ENCODE measurements at regions not wholly inside any gene's neighbourhood (a gene's known extent, or its start where the extent isn't known, plus 50 kb on each side); places are given as distances from the start of the nearest gene placed in this dataset.
"Not testable (repeated sequence)": the region's sequence is repeated elsewhere in the genome, so short reads cannot be mapped to it uniquely, and the experiment has no call there.

DNA sequence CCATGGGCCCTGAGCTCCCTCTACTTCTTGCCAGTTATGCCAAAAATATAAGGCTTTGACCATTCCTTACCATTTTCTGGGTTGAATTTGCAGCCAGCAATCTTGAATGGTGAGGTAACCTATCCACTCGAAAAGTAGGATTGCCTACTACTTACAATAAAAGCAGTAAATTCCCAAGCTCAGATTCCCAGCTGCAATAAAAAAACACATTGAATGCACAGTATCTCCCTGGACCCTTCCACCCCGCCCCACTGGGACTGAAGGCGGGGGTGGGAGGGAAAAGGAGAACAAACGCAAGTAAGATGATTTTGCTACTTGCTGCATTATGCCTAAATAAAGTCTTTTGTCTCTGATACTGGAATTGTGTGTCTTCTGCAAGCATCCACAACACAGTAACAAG lies 301.9 kb downstream of the HGF start:
- H3K36me3 Mint-ChIP-seq (ENCODE audit: low read depth), result no peaks in the 10 kb centered on the region
- no peak overlapping the region for H3K27ac Mint-ChIP-seq
- no peaks in the 10 kb centered on the region for H3K4me1 Mint-ChIP-seq (ENCODE audit: low read depth)
- H3K4me3 Mint-ChIP-seq, result no peak overlapping the region
- H3K9me3 Mint-ChIP-seq (ENCODE audit: insufficient read depth), result no peaks in the 10 kb centered on the region
- no peak for DNase-seq
- ChIA-PET CTCF (interaction anchor here (1.0 kb wide), 1 partner anchor 11 kb away, joined by 4 read pairs; no protein-coding TSS in a partner anchor), POLR2A (no interaction called here)
- no peaks in the 10 kb centered on the region for H3K27me3 Mint-ChIP-seq (ENCODE audit: low read depth)
- no peak for ATAC-seq

DNA sequence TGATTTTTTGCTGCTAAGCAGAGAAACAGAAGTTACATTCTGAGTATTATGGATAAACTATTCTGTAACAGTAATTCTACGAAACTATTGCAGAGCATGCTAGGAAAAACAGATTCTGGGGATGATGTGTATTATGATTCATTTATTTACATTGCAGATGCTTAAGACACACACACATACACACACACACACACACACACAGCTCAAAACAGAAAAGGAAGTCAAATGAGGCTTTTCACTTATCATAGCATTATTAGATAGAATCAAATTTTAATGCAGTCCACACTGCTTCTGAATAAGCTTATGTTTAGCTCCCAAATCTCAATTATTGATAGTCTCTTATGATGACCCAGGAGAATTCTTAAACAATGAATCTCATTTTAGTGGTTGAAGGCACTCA lies 307.2 kb downstream of the HGF start:
- H3K9me3 Mint-ChIP-seq (ENCODE audit: insufficient read depth), result no peaks in the 10 kb centered on the region

DNA sequence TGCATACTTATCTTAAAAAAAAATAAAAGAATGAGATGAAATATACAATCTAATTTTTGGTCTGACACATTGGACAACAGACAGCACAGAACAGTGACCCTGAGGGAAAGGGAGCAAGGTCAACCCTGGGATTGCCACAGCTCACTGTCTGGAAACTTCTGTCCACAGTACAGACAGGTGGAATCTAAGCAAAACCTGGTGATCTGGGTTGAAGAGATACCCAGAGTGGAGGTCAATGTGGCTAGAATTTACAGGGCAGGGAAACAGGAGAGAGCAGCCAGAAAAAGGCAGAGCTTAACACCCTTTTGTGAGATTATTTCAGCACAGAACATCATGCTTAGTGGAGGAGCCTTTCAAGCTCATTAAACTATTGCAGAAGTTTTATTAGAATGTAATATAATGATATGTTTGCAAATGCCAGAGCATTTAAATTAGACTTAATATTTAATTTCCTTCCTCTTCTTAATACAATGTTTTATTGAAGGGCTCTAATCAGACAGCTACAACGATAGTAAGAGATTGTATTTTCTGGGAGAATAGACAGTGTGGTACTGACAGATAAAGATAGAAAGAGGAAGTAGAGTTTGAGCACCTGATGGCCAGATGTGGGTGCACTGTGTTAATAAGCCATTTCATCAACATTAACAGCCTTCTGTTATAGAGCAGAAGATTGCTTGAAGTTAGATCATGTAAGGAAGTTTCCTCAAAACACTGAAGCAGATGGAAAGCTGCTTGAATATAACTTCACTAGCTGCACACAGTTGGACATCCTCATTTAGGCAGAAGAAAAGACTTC lies 309.4 kb downstream of the HGF start:
- no peaks in the 10 kb centered on the region for H3K4me1 Mint-ChIP-seq (ENCODE audit: low read depth)
- ChIA-PET CTCF (no interaction called here), POLR2A (no interaction called here)
- H3K4me3 Mint-ChIP-seq, result no peak overlapping the region
- no peak for DNase-seq
- no peak overlapping the region for H3K27ac Mint-ChIP-seq
- no peak for ATAC-seq
- H3K36me3 Mint-ChIP-seq (ENCODE audit: low read depth), result no peaks in the 10 kb centered on the region
- H3K9me3 Mint-ChIP-seq (ENCODE audit: insufficient read depth), result no peaks in the 10 kb centered on the region
- no peaks in the 10 kb centered on the region for H3K27me3 Mint-ChIP-seq (ENCODE audit: low read depth)

More for the DNA sequence above, 307.2 kb downstream of the HGF start:
- CTCF ChIA-PET, result no interaction called here
- no peaks in the 10 kb centered on the region for H3K4me1 Mint-ChIP-seq (ENCODE audit: low read depth)
- no peak overlapping the region for H3K27ac Mint-ChIP-seq
- H3K36me3 Mint-ChIP-seq (ENCODE audit: low read depth), result no peaks in the 10 kb centered on the region
- DNase-seq, result no peak
- H3K27me3 Mint-ChIP-seq (ENCODE audit: low read depth), result no peaks in the 10 kb centered on the region
- no peak overlapping the region for H3K4me3 Mint-ChIP-seq
- ATAC-seq, result no peak
- POLR2A ChIA-PET, result no interaction called here

DNA sequence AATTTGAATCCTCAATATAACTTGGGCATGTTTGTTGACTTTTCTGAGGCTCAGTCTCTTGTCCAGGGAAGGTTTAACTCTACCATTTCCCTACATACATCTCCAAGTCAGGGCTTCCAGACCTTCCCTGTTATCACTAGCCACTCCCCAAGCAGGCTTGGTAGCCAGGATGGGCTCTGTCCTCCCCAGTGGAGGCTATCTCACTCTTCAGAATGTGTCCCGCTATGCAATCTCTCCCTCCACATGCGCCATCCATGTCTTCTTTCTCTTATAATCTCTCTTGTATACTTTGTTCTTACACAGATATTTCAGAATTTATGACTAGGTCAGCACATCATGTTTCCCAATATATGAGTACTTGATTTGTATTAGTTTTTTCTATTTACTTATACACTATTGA lies 310.4 kb downstream of the HGF start:
- no peak for DNase-seq
- ATAC-seq, result no peak
- POLR2A ChIA-PET, result no interaction called here
- Mint-ChIP-seq H3K27ac (no peak overlapping the region), H3K27me3 (ENCODE audit: low read depth) (no peaks in the 10 kb centered on the region), H3K4me1 (ENCODE audit: low read depth) (no peaks in the 10 kb centered on the region), H3K4me3 (no peak overlapping the region), H3K9me3 (ENCODE audit: insufficient read depth) (no peaks in the 10 kb centered on the region), H3K36me3 (ENCODE audit: low read depth) (no peaks in the 10 kb centered on the region)
- CTCF ChIA-PET, result no interaction called here

DNA sequence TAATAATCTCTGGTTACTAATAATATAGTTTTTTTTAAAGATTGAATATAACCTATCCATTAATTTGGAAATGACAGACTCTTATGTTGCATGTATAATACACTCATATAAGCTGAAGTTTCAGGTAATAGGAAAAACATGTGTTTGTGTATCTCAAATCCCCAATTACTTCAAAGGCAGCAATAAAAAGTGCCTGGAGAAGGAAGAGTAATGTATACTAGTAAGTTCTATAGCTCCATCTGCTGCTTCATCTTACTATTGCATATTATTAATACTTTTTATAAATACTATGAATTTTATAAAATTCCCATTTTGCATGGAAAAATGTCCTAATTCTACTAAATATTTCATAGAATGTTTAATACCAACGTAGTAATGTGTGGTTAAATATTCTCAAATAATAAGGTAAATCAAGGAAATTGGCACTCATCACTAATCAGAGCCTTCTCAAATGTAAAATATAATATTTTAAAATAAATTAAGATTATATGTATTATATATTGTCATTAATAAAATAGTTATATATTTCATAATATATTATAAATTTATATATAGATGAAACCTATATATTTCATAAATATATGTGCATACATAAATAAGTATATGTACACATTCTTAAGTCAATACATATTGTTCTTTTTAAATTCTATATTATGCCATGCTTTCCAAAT lies 311.9 kb downstream of the HGF start:
- Mint-ChIP-seq H3K4me1 (ENCODE audit: low read depth) (no peaks in the 10 kb centered on the region), H3K27ac (no peak overlapping the region), H3K36me3 (ENCODE audit: low read depth) (no peaks in the 10 kb centered on the region), H3K9me3 (ENCODE audit: insufficient read depth) (no peaks in the 10 kb centered on the region), H3K4me3 (no peak overlapping the region), H3K27me3 (ENCODE audit: low read depth) (no peaks in the 10 kb centered on the region)
- no peak for DNase-seq
- ChIA-PET CTCF (no interaction called here), POLR2A (no interaction called here)
- ATAC-seq, result no peak

DNA sequence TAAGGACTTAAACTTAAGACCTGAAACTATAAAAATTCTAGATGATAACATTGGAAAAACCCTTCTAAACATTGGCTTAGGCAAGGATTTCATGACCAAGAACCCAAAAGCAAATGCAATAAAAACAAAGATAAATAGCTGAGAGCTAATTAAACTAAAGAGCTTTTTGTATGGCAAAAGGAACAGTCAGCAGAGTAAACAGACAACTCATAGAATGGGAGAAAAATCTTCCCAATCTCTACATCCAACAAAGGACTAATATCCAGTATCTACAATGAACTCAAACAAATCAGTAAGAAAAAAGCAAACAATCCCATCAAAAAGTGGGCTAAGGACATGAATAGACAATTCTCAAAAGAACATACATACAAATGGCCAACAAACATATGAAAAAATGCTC lies 316.1 kb downstream of the HGF start:
- H3K9me3 Mint-ChIP-seq (ENCODE audit: insufficient read depth); H3K27me3 Mint-ChIP-seq (ENCODE audit: low read depth); DNase-seq; CTCF ChIA-PET; H3K4me1 Mint-ChIP-seq (ENCODE audit: low read depth); H3K4me3 Mint-ChIP-seq; H3K27ac Mint-ChIP-seq; ATAC-seq; H3K36me3 Mint-ChIP-seq (ENCODE audit: low read depth); POLR2A ChIA-PET: not testable (repeated sequence)

DNA sequence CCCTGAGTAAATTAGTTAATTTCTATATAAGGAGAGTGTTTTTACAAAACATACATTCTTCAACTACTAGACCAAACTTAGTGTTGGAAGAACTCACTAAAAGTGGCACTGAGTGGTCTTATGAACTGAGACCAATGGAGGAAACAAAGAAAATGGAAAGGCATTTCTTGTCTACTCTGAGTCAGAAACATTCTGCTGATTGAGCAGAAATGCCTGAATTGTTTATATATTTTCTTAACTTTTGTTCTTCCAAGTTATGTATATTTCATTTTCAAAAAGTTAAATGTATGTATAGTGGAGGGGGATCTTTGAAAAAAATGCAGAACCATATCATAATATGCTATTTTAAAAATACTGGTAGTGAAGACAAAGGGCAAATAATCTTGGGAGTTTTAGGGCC lies 320.7 kb downstream of the HGF start:
- Mint-ChIP-seq H3K27ac (no peak overlapping the region), H3K4me3 (no peak overlapping the region), H3K27me3 (ENCODE audit: low read depth) (no peaks in the 10 kb centered on the region), H3K9me3 (ENCODE audit: insufficient read depth) (no peaks in the 10 kb centered on the region), H3K36me3 (ENCODE audit: low read depth) (no peaks in the 10 kb centered on the region), H3K4me1 (ENCODE audit: low read depth) (no peaks in the 10 kb centered on the region)
- DNase-seq, result no peak
- ATAC-seq, result no peak
- POLR2A ChIA-PET, result no interaction called here
- CTCF ChIA-PET, result no interaction called here

DNA sequence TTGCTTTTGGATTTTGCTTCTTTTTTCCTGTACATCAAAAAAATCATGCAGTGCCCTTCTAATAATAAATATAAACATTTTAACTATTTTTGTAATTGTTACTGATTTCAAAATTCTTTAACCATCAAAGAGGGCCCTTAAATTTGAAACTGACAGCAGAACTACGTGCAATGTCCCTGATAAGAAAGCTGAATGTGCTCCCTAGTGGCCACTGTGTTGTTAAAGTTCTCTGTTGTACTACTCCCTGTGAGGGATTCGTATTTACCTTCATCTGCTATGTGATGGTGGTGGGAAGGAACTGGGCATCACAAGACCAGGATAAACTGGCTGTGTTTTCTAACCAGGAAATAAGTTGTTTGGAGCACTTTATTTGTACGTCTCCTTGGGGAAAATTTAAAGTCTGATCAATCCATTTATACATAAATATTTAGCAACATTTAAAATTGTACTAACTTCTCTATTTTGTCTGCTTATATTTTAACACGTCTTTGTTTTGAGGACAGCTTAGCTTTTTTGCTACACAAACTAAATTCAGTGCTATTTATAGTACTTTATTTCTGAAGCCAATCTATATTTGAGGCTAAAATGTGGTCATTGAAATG lies 322.4 kb downstream of the HGF start:
- no peaks in the 10 kb centered on the region for H3K36me3 Mint-ChIP-seq (ENCODE audit: low read depth)
- H3K27me3 Mint-ChIP-seq (ENCODE audit: low read depth), result no peaks in the 10 kb centered on the region
- ChIA-PET CTCF (no interaction called here), POLR2A (no interaction called here)
- no peaks in the 10 kb centered on the region for H3K9me3 Mint-ChIP-seq (ENCODE audit: insufficient read depth)
- DNase-seq (no peak), ATAC-seq (no peak)
- H3K4me1 Mint-ChIP-seq (ENCODE audit: low read depth), result no peaks in the 10 kb centered on the region
- no peak overlapping the region for H3K4me3 Mint-ChIP-seq
- no peak overlapping the region for H3K27ac Mint-ChIP-seq

DNA sequence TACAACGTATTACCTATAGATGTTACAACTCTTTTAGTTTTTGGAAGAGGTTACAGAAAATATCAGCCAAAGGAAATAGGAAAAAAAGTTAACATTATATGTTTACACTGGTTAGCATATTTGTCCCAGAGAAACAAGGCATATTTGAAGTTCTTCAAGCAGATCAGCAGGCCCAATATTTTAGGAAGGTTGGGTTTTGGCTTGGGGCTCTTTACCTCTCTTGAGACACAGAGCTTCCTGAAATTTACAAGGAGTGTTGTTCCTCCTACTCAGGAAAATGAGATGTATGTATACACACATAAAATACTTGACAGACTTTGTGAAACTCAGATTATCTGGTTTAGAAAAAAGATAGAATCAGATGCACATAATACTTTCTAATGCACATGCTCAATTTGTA lies 323.6 kb downstream of the HGF start:
- no peaks in the 10 kb centered on the region for H3K9me3 Mint-ChIP-seq (ENCODE audit: insufficient read depth)
- H3K27ac Mint-ChIP-seq, result no peak overlapping the region
- no peaks in the 10 kb centered on the region for H3K36me3 Mint-ChIP-seq (ENCODE audit: low read depth)
- no peak overlapping the region for H3K4me3 Mint-ChIP-seq
- H3K27me3 Mint-ChIP-seq (ENCODE audit: low read depth), result no peaks in the 10 kb centered on the region
- no peak for ATAC-seq
- H3K4me1 Mint-ChIP-seq (ENCODE audit: low read depth), result no peaks in the 10 kb centered on the region
- no peak for DNase-seq
- POLR2A ChIA-PET, result no interaction called here
- CTCF ChIA-PET, result no interaction called here

DNA sequence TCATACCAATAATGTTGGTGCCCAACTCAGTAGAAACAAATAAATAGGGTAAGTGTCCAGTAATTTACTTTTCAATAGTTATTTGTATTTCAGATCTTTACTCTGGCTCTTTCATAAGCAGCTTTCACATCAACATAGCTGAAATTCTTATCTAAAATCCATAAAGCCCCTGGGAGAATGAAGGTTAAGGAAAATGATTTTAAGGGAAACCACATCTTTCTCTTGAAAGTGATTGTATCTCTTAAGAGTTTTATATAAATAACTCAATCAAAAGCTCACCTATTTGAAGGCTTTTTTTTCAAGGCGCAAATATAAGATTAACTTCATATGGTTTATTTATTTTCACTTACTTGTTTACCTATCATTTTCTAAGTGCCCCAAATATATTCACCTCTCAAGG lies 324.4 kb downstream of the HGF start:
- Mint-ChIP-seq H3K27ac (no peak overlapping the region), H3K27me3 (ENCODE audit: low read depth) (no peaks in the 10 kb centered on the region), H3K9me3 (ENCODE audit: insufficient read depth) (no peaks in the 10 kb centered on the region), H3K4me3 (no peak overlapping the region), H3K4me1 (ENCODE audit: low read depth) (no peaks in the 10 kb centered on the region), H3K36me3 (ENCODE audit: low read depth) (no peaks in the 10 kb centered on the region)
- ChIA-PET POLR2A (no interaction called here), CTCF (no interaction called here)
- ATAC-seq (no peak), DNase-seq (no peak)

DNA sequence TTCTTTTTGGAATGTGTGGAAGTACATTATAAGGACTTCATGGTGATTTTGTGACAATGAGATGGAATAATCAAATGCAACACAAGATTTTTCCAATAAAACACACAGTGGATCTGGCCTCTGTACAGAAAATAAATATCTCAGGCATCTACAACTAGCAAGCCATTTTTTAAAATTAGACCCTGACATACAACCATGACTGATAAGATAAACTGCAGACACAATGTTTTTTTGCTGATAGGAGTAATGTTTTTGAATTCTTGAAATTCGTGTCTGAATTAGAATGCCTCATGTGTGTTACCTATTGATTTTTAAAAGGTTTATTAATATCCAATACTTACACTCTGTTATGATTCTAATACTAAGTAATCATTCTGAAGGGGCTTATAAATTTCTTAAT lies 328.1 kb downstream of the HGF start:
- H3K27me3 Mint-ChIP-seq (ENCODE audit: low read depth), result no peaks in the 10 kb centered on the region
- ATAC-seq, result no peak
- H3K36me3 Mint-ChIP-seq (ENCODE audit: low read depth), result no peaks in the 10 kb centered on the region
- ChIA-PET CTCF (interaction anchor here (1.6 kb wide), 1 partner anchor 9 kb away, joined by 3 read pairs; no protein-coding TSS in a partner anchor), POLR2A (no interaction called here)
- no peak overlapping the region for H3K4me3 Mint-ChIP-seq
- H3K27ac Mint-ChIP-seq, result no peak overlapping the region
- DNase-seq, result no peak
- H3K4me1 Mint-ChIP-seq (ENCODE audit: low read depth), result no peaks in the 10 kb centered on the region
- no peaks in the 10 kb centered on the region for H3K9me3 Mint-ChIP-seq (ENCODE audit: insufficient read depth)

DNA sequence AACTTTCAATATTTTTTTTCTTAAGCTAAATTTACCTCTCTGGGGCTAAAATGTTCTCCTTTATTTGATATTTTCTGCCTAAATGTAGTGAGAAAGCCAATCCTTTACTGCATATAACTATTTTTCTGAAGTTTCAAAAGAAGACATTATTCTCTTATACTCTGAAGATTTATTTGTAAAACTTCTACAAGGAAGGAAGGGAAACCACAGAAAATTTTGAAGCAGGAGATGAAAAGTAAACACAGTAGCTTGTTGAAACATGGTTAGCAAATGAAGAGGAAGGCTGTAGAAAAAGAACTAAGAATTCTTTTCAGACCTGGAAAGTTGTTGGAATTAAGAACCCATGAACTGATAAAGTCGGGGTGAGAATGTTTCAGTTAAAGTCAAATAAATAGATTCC lies 330.3 kb downstream of the HGF start:
- H3K4me3 Mint-ChIP-seq, result no peak overlapping the region
- H3K27me3 Mint-ChIP-seq (ENCODE audit: low read depth), result no peaks in the 10 kb centered on the region
- ATAC-seq (no peak), DNase-seq (no peak)
- ChIA-PET CTCF (no interaction called here), POLR2A (no interaction called here)
- H3K27ac Mint-ChIP-seq, result no peak overlapping the region
- no peaks in the 10 kb centered on the region for H3K4me1 Mint-ChIP-seq (ENCODE audit: low read depth)
- no peaks in the 10 kb centered on the region for H3K36me3 Mint-ChIP-seq (ENCODE audit: low read depth)
- H3K9me3 Mint-ChIP-seq (ENCODE audit: insufficient read depth), result no peaks in the 10 kb centered on the region

All from activated CD8-positive, alpha-beta T cell treated with anti-CD3 and anti-CD28 coated beads, Interleukin-2, amount 10 ng/mL, durations not matched to agents 7 days and 5 days (primary cell).